ENCODE measurements at regions not wholly inside any gene's neighbourhood (a gene's known extent, or its start where the extent isn't known, plus 50 kb on each side); places are given as distances from the start of the nearest gene placed in this dataset.

DNA sequence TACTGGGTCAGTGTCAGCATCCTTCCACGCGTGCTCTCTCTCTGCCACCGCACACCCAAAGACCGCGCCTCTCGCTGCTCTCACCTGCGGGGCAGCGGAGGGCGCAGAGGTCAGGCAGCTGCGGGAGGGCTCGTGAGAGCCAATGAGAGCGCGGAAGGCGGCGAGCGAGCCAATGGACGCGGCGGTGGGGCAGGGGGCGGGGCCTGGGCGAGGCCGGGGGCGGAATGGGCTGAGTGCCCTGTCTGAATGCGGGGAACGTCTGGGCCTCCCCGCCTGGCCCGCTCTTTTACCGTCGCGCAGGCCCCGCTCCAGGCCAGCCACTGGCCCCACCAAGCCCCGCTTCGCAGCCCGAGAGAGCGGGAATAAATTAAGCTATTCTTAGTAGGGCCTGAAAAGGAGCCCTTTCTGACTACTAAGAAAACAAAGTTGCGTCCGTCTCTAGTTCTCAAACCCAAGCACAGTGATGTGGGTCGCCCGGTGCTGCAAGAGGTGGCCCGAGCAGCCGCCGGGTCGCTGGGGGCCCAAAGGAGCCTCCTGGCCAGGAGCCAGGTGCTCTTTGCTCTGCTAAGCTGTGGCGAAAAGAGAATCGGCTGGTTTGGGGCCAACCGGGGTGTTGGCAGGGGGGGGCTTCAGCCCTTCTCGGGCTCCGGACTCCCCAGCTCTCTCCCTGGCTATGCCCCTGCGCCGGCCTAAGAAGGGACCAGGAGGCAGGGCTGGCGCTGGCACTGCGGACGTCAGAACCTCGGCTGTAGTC is 81.1 kb upstream of the GLI2 start:
- no peak for DNase-seq (ENCODE audit: low read depth in 3 of 3)

DNA sequence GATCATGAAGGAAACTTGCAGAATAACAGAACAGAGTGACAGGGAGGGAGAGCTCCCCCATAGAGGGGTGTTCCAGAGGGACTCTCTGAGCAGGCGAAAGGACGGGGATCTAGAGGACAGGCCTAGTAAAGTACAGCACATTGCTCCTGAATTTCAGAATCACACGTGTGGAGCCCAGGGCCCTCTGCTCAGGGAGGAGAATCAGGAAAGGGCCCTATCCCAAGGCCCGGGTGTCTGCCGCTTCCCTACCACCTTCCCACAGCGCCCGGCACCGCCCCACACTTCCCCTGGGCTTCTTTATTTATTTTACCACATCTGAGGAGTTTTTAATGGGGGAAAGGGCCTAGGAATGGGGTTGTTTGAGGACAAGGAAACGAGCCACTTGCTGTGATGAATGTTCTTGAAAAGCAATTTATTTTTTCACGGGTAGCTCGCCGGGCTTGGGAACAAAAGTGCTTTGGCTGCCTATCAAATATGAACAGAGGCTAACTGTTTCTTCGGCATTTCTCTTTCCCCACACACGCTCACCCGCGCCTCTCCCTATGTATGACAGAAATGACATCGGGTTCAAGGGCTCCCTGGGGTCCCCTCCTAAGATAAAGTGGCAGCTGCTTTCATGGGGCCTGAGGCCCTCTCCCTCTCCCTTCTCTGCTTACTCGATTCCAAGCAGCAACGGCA is 79.3 kb upstream of the GLI2 start:
- DNase-seq (ENCODE audit: low read depth in 3 of 3): no peak

- no peak for DNase-seq (ENCODE audit: low read depth in 3 of 3)
Measured at GRCh38 chr2:120658042-120658769, 77.5 kb upstream of the GLI2 start.

DNA sequence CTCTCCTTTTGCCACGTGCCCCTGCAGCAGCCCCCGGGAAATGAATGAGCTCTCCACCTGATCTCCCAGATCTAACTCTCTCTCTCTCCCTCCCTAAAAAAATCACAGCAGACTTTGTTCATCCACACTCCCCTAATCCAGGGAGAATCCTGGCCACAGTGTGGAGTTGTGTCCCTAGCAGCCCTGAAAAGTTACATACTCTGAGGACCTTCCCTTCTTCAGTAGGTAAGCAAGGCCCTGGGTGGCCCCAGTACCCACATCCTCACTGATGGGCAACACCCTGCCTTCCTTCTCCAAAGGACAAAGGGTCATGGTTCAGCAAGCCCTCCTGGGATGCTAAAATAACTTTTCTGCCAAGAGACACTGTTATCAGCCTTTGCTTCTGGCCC is 76.9 kb upstream of the GLI2 start:
- DNase-seq (ENCODE audit: low read depth in 3 of 3): no peak

DNA sequence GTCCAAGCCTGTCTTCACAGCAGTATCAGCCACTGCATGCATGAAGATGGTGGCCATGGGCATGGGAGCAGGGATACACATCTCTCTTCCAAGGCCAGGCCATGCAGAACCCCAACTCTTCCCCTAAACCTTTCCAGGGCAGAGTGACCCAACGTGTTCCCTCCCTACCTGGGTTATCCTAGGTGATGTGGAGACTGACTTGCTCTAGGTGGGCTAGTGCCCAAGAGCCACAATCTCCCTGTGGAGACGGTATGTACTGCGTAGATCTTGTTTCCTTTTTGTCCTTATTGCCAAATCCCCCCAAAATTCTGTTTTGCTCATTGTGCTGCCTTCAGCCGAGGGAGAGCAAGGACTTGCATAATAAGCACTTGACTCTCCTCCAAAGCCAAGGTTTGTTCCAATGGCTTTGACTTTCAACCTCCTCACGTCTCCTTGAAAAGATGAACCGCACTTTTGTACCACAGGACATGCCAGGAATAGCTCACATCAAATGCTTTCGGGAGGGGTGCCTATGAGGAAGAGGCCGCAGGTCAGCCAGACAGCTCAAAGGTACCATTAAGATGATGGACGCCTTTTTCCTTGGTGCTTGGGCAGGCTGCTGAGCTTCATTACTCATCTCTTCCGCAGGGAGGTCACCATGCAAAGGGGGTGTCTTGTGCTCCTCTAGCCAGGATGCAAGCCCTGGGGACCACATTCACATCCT is 76.2 kb upstream of the GLI2 start:
- DNase-seq (ENCODE audit: low read depth in 3 of 3): no peak

DNA sequence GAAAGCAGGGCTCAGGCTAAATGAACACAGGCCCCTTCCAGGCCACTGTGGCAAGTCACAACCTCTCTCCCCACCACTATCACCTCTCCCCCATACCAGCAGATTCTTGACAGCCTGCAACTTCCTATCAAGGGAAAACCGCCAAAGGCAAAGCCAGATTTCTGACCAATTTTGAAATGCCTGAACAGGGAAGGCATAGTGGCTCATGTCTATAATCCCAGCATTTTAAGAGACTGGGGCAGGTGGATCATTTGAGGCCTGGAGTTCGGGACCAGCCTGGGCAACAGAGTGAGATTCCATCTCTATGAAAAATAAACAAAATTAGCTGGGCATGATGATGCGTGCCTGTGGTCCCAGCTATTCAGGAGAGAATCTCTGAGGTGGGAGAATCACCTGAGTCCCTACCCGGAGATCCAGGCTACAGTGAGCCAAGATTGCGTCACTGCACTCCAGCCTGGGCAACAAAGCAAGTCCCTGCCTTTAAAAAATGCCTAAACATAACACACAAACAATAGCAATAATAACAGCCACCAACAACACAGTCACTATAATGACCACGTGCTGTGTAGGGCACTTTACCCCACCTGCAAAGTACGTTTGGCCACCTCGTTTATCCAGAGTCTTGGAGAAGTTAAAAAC is 75.5 kb upstream of the GLI2 start:
- no peak for DNase-seq (ENCODE audit: low read depth in 3 of 3)

DNA sequence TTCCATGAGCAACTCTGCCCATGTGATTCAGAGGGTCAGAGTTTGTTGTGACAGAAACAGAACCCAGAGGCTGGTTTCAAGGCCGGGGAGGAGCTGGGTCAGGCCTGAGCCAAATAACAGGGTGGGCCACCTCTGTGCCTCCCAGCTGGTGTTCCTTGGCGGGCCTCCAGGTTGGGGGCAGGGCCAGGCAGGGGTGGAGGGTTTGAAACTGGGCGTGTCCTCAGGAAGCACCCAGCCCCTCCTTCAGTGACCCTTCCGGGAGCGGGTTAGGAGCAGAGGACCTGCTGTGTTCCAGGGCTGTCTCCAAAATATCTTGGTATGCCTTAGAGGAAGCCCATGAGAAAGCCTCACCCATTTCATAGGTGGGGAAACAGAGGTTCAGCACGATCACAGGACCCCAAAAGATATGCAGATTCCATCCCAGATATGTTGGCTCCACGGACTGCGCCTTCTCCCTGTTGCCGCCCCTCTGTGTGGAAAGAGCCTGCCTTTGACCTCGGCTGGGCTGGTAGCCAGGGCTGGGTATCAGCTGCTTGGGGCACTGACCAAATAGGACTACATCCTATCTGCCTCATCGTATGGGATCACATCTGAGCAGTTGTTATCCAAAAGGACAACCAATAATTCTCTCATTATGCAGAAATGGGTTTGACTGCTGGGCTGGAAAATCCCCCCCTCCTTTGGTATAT is 74.8 kb upstream of the GLI2 start:
- DNase-seq (ENCODE audit: low read depth in 3 of 3): no peak

DNA sequence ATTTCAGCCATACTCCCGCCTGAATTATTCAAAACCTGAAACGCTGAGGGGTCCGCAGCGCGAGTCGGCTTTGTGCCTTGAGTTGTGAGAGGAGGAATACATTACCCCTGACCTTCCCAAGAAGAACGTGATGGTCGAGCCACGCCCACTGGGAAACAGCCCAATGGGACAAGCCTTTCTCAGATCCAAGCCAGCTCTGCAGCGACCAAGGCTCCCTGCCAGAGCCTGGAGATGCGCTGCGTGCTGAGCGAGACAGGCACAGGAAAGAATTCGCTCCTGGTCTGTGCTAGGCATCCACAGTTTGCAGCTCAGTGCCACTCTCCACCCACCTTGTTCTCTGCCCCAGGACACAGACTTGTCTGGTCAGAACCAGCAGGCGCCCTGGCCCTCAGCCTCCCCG is 74.1 kb upstream of the GLI2 start:
- no peak for DNase-seq (ENCODE audit: low read depth in 3 of 3)

DNA sequence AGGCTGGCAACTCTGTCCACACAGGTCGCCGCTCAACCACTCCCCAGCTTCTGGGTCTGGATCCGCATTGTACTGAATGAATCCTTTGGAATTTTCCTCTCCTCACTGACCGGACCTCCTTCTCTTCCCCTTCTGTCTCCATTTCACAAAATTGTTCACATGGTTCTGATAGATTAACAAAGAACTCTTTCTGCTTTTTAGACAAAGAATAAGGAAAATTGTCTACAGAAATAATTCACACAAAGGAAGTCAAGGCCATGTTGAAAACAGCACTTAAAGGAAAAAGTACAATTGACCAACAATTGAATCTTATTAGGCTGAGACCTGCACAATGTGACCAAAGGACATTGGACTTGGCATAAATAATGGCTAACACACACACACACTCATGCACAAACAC is 73.6 kb upstream of the GLI2 start:
- no peak for DNase-seq (ENCODE audit: low read depth in 3 of 3)

DNA sequence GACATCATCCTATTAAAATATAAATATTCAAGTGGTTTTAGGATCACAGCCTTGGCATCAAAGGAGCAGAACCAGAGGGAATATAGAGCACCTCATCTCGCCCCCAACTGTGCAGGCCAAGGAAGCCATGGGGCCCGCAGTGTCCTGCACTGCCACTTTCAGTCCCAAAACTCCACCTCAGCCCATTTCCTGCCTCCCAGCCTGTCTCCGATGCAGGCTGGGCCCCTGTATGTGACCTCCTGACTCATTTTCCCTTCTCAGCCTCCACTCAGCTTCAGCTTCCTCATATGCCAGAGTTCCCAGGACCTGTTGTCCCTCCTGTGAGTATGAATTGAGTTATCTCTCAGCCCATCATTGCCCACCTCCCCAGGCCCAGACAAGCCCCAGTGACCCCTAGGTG is 72.9 kb upstream of the GLI2 start:
- DNase-seq (ENCODE audit: low read depth in 3 of 3): no peak

- no peak for DNase-seq (ENCODE audit: low read depth in 3 of 3)
Measured at GRCh38 chr2:120666433-120666832, 69.2 kb upstream of the GLI2 start.

- DNase-seq (ENCODE audit: low read depth in 3 of 3): no peak
Measured at GRCh38 chr2:120667981-120668380, 67.7 kb upstream of the GLI2 start.

DNA sequence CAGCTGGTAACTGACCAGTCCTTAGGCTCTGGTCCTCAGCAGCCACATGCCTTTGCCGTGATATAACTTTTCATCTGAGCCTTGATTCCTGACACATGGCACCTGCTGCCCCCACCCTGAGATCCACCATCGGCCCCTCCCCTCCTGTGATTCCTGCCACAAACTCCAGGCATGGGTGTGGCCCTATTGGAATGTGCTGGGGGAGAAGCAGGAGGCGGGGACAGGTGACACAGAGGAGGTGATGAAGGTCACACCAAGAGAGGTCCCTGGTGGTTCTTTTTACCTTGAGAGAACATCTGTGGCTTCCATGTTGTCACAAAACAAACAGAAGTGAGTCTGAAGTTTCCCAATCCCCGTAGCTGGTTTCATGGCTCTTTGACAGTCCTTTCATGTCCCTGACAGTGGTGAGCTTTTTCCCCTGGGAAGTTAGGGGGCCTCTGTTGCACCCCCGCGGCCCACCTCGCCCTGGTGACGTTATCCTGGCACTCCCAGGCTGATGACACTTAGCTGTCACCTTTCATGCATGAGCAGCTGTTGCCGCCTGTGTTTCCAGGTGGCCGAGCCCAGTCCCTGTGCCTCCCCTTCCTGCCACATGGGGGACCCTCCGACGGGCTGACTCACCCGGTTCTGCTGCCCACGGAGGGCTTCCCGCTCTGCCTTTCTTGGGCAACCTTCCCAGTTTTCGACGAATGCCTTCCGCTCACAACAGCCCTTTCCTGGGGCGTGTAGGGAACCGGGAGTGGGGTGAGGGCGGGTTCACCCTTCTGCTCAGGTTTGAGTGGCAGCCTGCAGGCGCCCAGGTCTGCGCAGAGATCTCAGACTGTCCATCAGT is 66.3 kb upstream of the GLI2 start:
- no peak for DNase-seq (ENCODE audit: low read depth in 3 of 3)

DNA sequence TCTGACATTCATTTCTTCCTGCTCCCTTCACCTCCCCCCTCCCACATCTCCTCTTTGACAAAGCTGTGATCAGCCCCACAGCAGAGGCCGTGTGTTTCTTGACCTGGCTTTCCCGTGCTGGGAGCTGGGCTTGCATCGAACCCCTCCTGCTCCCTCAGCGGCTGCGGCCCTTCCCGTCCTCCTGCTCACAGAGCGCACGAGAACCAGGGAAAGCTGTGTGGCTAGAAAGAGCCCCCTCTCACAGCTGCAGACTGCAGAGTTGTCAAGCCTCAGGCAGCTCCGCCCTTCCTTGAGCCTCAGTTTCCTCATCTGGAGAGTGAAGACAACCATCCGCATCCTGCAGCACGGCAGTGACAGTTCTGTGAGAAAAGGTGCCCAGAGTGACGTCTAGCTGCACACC is 65.7 kb upstream of the GLI2 start:
- no peak for DNase-seq (ENCODE audit: low read depth in 3 of 3)

DNA sequence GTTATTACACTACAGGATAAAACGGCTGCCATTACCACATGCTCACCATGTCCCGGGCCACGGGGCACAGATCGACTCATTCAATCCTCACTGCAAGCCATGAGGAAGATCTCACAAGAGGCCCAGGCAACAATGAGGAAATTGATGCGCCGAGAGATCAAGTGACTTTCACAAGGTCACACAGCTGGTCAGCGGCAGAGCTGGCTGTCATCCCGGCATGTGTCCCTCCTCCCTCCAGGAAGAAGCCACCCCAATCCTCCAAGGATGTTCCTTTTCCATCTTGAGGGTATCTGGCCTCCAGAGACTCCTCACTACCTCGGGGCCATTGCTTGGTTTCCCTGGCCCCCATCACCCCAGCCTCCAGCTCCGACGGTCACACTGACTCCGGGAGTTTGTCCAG is 65.3 kb upstream of the GLI2 start:
- DNase-seq (ENCODE audit: low read depth in 3 of 3): no peak

DNA sequence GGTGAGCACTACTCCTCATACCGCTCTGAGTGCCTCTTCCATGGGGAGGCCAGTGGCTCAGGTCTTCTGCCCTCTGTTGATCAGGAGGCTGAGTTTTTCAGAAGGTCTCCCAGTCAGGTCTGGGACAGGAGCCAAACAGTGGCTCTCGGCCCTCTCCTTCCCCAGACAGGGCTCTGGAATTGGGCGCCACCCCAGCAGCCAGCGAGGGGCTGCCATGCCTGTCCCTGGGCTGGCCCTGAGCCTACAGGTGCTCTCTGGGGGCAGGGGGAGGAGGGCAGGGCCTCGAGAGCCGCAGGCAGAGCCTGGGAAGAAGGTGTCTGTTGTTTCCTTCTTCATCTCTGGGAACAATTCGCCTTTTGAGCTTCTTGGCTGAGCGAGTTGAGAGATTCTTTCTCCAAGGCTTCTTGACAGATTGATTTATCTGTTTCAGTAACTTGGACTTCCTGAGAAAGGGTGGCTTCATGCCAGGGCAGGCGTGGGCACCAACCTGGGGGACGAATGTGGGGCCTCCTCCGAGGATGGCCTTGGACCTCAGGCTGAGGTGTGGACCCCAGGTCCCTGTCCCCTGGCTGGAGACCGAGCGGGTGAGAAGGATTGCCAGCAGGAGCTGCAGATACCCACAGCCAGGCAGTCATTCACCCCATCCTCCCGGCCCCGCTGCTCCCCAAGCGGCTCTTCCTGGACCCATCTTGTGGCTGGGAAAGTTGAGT is 64.7 kb upstream of the GLI2 start:
- DNase-seq (ENCODE audit: low read depth in 3 of 3): no peak

- no peak for DNase-seq (ENCODE audit: low read depth in 3 of 3)
Measured at GRCh38 chr2:120672526-120673204, 63.0 kb upstream of the GLI2 start.

DNA sequence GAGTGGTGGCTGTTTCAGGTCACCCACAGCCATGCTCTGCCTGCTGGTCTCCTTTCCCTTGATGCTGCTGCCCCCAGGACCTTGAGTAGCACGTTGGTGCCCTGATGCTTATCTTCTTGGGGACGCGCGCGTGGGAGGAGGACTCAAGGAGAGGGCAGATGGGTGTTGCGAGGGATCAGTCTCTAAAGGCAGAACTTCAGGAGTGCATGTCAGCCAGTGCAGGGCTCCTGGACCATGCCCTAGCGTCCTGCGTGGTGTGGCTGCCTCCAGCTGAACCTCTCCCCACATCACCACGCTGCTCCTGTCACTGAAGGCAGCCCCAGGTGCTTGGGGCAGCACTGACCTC is 62.5 kb upstream of the GLI2 start:
- no peak for DNase-seq (ENCODE audit: low read depth in 3 of 3)

- no peak for DNase-seq (ENCODE audit: low read depth in 3 of 3)
Measured at GRCh38 chr2:120673571-120674061, 62.1 kb upstream of the GLI2 start.
